ENCODE measurements at regions not wholly inside any gene's neighbourhood (a gene's known extent, or its start where the extent isn't known, plus 50 kb on each side); places are given as distances from the start of the nearest gene placed in this dataset.

DNA sequence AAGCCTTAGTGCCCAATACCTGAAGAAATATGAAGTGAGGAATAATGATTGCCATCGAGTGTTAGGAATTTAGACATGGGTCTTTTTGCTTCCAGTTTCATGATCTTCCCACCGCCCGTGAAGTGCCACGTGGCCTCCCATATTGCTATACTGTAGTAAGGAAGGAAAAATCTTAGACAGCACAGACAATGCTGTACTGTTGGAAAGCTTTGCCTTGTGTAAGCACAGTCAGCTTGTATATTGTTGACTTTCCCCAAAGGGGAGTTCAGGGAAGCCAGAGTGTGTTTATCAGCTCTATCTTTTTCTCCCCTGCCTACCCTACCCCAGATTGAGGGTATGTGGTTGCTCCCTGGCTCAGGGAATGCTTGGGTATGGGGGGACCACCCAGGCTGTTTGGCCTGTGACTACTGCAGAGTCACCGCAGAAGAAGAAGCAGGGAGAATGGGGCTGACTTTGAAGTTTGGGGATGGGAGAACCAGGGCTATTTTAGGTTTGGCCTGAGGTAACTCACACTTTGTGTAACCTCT is 161.8 kb upstream of the MEF2C start:
- TF ChIP-seq, protein P1, sequence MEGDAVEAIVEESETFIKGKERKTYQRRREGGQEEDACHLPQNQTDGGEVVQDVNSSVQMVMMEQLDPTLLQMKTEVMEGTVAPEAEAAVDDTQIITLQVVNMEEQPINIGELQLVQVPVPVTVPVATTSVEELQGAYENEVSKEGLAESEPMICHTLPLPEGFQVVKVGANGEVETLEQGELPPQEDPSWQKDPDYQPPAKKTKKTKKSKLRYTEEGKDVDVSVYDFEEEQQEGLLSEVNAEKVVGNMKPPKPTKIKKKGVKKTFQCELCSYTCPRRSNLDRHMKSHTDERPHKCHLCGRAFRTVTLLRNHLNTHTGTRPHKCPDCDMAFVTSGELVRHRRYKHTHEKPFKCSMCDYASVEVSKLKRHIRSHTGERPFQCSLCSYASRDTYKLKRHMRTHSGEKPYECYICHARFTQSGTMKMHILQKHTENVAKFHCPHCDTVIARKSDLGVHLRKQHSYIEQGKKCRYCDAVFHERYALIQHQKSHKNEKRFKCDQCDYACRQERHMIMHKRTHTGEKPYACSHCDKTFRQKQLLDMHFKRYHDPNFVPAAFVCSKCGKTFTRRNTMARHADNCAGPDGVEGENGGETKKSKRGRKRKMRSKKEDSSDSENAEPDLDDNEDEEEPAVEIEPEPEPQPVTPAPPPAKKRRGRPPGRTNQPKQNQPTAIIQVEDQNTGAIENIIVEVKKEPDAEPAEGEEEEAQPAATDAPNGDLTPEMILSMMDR (conservative IDR thresholded peaks at IDR 0.05; ENCODE audit: low read depth, low read length), result no peak
- no peak for DNase-seq (ENCODE audit: low read depth)
- H3K4me3 ChIP-seq (ENCODE audit: low read depth, low read length), result no peak overlapping the region

DNA sequence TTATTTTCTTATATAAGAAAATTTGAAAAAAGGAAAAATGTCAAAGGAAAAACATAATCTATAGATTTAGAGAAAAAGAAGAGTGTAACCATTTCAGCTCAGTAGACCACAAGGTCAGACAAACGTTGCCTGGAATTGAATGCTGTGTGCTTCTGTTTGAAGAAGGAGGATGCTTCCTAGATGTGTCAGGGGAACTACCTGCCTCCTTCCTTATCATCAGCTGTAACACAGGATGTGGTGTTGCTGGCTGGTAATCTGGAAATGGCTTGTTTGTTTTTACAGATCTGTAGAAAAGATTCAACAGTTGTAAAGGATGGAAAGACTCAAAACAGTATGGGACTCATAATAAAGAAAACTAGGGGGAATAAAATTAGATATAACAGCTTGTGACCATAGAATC is 160.7 kb upstream of the MEF2C start:
- TF ChIP-seq, protein P1 (conservative IDR thresholded peaks at IDR 0.05; ENCODE audit: low read depth, low read length), result no peak
- DNase-seq (ENCODE audit: low read depth), result peak; percentile 62

GRCh38 chr5:89042746-89043145 is 159.8 kb upstream of the MEF2C start:
- TF ChIP-seq, protein P1 (conservative IDR thresholded peaks at IDR 0.05; ENCODE audit: low read depth, low read length), result no peak
- DNase-seq (ENCODE audit: low read depth), result no peak
- H3K4me3 ChIP-seq (ENCODE audit: low read depth, low read length), result no peak overlapping the region

More for the DNA sequence above, 160.7 kb upstream of the MEF2C start:
- H3K4me3 ChIP-seq (ENCODE audit: low read depth, low read length), result no peak overlapping the region

DNA sequence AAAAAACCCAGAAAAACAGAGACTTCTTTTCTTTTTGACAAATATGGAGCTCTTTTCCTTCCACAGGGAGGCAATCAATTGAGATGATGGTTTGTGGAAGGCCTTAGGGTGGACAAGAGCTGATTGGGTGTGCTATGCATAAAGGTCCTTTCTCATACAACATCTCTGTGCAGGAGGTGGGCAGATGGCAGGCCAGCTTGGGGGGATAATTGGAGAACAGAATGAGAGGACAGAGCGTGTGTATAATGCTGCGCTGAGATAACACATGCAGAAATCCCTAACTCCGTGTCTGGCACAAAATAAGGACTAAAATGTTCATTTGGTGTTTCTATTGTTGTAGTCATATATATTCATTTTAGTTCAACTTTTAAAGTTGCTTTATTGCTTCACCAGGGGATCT is 159.0 kb upstream of the MEF2C start:
- TF ChIP-seq, protein P1 (conservative IDR thresholded peaks at IDR 0.05; ENCODE audit: low read depth, low read length), result no peak

DNA sequence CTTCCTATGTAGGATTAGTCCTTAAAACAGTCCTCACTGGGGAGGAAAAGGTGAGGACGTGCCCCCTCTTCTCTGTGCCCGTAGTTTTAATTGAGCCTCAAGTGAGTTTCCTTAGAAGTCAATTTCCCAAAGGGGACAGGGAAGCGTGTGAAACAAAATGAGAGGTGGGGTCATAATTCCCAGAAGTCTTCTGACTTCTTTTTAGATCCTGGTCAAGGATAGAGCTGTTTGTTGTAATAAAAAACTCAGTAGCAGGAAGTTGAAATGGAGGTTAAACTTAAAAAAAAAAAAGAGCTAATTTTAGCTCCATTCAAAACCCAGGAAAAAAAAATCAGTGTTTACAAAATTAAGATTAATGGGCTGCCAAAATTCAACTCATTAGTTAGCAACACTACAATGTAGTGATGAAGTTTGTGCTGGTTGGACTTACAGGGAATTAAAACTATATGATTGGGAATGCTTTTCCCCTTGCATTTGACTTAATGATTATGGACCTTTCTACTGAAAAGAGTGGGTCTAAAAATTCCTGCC is 158.3 kb upstream of the MEF2C start:
- TF ChIP-seq, protein P1 (conservative IDR thresholded peaks at IDR 0.05; ENCODE audit: low read depth, low read length), result no peak
- H3K4me3 ChIP-seq (ENCODE audit: low read depth, low read length), result no peak overlapping the region

More for the DNA sequence above, 159.0 kb upstream of the MEF2C start:
- DNase-seq (ENCODE audit: low read depth), result no peak
- no peak overlapping the region for H3K4me3 ChIP-seq (ENCODE audit: low read depth, low read length)

GRCh38 chr5:89036704-89037489 is 153.9 kb upstream of the MEF2C start:
- H3K4me3 ChIP-seq (ENCODE audit: low read depth, low read length), result no peak overlapping the region
- TF ChIP-seq, protein P1 (conservative IDR thresholded peaks at IDR 0.05; ENCODE audit: low read depth, low read length), result no peak
- DNase-seq (ENCODE audit: low read depth), result peak; percentile 60

More for the DNA sequence above, 158.3 kb upstream of the MEF2C start:
- DNase-seq (ENCODE audit: low read depth), result no peak
